ENCODE measurements at regions not wholly inside any gene's neighbourhood (a gene's known extent, or its start where the extent isn't known, plus 50 kb on each side); places are given as distances from the start of the nearest gene placed in this dataset.

GRCh38 chr3:73762855-73763254, 138.1 kb upstream of the PDZRN3 start:
- TF ChIP-seq EP300 (IDR thresholded peaks at IDR 0.05) (no peak), POLR2A (IDR thresholded peaks at IDR 0.05; ENCODE audit: low read depth) (no peak)
- TF ChIP-seq, protein P1, sequence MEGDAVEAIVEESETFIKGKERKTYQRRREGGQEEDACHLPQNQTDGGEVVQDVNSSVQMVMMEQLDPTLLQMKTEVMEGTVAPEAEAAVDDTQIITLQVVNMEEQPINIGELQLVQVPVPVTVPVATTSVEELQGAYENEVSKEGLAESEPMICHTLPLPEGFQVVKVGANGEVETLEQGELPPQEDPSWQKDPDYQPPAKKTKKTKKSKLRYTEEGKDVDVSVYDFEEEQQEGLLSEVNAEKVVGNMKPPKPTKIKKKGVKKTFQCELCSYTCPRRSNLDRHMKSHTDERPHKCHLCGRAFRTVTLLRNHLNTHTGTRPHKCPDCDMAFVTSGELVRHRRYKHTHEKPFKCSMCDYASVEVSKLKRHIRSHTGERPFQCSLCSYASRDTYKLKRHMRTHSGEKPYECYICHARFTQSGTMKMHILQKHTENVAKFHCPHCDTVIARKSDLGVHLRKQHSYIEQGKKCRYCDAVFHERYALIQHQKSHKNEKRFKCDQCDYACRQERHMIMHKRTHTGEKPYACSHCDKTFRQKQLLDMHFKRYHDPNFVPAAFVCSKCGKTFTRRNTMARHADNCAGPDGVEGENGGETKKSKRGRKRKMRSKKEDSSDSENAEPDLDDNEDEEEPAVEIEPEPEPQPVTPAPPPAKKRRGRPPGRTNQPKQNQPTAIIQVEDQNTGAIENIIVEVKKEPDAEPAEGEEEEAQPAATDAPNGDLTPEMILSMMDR (IDR thresholded peaks at IDR 0.05): no peak
